Cardiac fibroblast (primary cell): ENCODE measurements at regions not wholly inside any gene's neighbourhood (a gene's known extent, or its start where the extent isn't known, plus 50 kb on each side); places are given as distances from the start of the nearest gene placed in this dataset.

Experiments used
- DNase-seq, 2 donors: peaks; one replicate each; pipeline versions ENCODE4 v3.0.0 to v3.0.0-alpha.2; 2010; ENCODE audit warnings: low read depth in 2 of 2
- H3K4me3 ChIP-seq, 2 donors: replicated peaks in 1 of 2; 1 replicate in 1 of 2; 2 replicates in 1 of 2; pipeline ENCODE4 v1.5.1; 2011; ENCODE audit warnings: low read depth in 2 of 2, low read length in 2 of 2, mild to moderate bottlenecking in 2 of 2, moderate library complexity in 1 of 2
- TF ChIP-seq, protein P1 (sequence below): IDR thresholded peaks from one replicate; pipeline ENCODE4 v1.5.1; 2011; ENCODE audit warnings: low read depth, mild to moderate bottlenecking, low read length, inconsistent platforms

GRCh38 chr11:92588393-92588792 lies 363.8 kb downstream of the FAT3 start:
- TF ChIP-seq, protein P1, sequence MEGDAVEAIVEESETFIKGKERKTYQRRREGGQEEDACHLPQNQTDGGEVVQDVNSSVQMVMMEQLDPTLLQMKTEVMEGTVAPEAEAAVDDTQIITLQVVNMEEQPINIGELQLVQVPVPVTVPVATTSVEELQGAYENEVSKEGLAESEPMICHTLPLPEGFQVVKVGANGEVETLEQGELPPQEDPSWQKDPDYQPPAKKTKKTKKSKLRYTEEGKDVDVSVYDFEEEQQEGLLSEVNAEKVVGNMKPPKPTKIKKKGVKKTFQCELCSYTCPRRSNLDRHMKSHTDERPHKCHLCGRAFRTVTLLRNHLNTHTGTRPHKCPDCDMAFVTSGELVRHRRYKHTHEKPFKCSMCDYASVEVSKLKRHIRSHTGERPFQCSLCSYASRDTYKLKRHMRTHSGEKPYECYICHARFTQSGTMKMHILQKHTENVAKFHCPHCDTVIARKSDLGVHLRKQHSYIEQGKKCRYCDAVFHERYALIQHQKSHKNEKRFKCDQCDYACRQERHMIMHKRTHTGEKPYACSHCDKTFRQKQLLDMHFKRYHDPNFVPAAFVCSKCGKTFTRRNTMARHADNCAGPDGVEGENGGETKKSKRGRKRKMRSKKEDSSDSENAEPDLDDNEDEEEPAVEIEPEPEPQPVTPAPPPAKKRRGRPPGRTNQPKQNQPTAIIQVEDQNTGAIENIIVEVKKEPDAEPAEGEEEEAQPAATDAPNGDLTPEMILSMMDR, result no peak
- no peak for DNase-seq
- H3K4me3 ChIP-seq, result no peak overlapping the region

DNA sequence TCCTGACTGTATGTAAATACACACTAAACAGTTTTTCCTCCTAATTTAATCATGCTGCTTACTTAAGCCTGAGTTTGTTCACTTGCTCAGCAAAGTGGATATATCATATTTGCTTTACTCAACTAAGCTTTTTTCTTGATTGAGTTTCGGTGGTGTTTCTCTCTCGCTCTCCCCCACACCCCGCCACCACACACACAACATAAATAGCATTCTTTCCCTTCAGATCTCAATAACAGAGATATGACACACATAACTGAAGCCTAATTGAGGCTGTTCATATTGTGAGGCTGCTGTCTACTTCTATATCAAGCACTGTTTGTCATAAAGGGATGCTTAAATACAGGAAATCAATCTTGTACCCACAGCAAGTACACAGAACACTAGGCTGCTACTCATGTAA lies 364.9 kb downstream of the FAT3 start:
- no peak overlapping the region for H3K4me3 ChIP-seq
- TF ChIP-seq, protein P1, result no peak
- DNase-seq, result no peak

- H3K4me3 ChIP-seq, result no peak overlapping the region
- no peak for DNase-seq
- TF ChIP-seq, protein P1, result no peak
Observed at GRCh38 chr11:92591521-92591920, 366.9 kb downstream of the FAT3 start.

- TF ChIP-seq, protein P1, result no peak
- no peak for DNase-seq
- H3K4me3 ChIP-seq, result no peak overlapping the region
Observed at GRCh38 chr11:92594251-92594650, 369.6 kb downstream of the FAT3 start.

GRCh38 chr11:92595052-92595451 lies 370.4 kb downstream of the FAT3 start:
- H3K4me3 ChIP-seq, result no peak overlapping the region
- DNase-seq, result no peak
- TF ChIP-seq, protein P1, result no peak

DNA sequence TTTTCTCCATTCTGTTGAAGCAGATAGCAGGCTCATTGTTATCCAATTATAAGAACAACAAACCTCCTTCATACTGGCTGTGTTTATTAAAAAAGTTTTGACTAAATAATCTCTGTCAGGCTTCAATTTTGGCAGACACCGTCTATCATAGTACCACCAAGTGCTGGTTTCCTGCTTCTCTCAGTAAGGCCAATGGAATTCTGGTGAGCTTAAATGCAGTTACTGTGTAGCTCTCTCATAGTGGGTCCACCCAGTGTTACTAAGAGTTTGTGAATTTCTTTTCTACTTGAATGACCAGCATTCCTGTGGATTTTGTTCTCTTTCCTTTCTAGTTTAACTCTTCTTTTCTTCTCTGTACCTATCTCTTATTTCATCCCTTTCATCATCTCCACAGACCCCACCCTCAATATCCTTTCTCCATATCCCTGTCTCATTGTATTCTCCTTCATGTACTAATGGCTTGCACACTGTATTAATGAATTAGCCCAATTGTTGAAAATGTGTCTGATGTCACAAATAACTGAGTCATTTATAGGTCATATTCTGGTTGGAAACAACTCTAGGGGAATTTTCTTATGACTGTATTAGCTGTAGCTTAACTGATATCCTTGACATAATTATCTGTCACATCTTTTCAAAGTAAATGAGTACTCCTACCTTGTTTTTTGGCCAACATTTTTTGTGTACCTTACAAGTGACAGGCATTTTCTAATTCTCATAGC lies 372.1 kb downstream of the FAT3 start:
- no peak for DNase-seq
- H3K4me3 ChIP-seq, result no peak overlapping the region
- TF ChIP-seq, protein P1, result no peak

- DNase-seq, result no peak
- TF ChIP-seq, protein P1, result no peak
- H3K4me3 ChIP-seq, result no peak overlapping the region
Observed at GRCh38 chr11:92601048-92601447, 368.4 kb upstream of the MTNR1B start.
